Stimulated activated CD4-positive, alpha-beta T cell treated with anti-CD3 and anti-CD28 coated beads, Interleukin-12 subunit alpha, Interleukin-12 subunit beta, amount 100 ng/mL, for 24 hours (primary cell): ENCODE measurements at regions not wholly inside any gene's neighbourhood (a gene's known extent, or its start where the extent isn't known, plus 50 kb on each side); places are given as distances from the start of the nearest gene placed in this dataset.

Experiments used
- DNase-seq, 2 experiments: peaks; one replicate each; pipeline ENCODE4 v3.0.0-alpha.2; 2020; ENCODE audit warnings: low read depth in 2 of 2

- DNase-seq, result peak; percentile 81 to 88
Observed at GRCh38 chr1:181142096-181142958, 53.8 kb downstream of the IER5 start.

- DNase-seq, result no peak
Observed at GRCh38 chr1:181143102-181143859, 54.8 kb downstream of the IER5 start.

GRCh38 chr1:181144238-181144637, 55.7 kb downstream of the IER5 start:
- no peak for DNase-seq

DNA sequence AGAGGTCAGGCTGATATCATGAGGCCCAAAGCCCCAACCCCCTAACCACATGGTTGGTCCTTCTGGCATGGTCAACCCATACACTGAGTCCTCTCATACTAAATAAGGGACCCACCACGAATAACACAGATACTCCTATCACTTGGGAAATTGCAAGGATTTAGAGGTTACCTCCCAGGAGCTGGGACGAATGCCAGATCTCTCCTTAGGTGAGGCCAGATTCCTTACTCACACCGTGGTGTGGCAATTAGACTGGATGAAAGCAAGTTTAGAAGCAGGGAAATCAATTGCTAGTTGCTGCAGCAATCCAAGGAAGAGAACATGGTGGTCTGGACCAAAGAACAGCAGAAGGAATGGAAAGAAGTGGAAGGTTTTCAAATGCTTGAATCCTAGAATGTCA, 60.1 kb downstream of the IER5 start:
- no peak for DNase-seq

DNA sequence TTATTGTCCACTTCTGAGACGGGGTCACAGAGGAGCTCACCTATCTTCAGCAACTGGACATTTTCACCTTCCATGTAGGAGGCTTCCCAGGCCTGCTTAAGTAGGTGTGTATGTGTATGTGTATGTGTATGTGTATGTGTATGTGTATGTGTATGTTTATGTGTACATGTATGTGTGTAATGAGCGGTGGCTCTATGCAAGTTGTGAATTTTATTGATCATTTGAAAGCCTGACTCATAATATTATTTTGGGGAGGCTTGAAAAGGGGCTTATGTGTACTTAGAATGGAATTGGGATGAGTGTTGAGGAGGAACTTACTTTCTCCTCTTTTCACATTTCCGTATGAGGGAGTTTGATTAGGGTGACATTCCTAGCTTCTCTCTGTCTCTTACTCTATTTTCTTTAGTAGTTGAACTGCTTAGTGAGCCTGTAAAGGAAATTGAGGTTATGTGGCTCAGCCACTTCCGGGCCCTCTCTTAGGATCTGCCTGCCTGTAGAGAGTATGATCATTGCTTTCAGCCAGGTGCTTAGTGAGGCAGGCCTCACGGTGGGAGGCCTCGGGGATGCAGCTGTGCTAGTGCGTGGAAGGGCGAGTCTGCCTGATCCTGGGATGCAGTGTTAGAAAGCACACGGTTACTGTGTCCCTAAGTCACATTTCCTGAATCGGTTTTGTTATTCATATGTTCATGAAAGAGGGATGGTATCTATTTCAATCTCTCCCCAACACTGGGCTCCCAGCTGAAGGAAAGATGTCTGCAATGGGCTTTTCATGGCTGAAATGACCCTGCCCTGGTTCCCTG, 61.0 kb downstream of the IER5 start:
- DNase-seq, result peak; percentile 38 to 41

DNA sequence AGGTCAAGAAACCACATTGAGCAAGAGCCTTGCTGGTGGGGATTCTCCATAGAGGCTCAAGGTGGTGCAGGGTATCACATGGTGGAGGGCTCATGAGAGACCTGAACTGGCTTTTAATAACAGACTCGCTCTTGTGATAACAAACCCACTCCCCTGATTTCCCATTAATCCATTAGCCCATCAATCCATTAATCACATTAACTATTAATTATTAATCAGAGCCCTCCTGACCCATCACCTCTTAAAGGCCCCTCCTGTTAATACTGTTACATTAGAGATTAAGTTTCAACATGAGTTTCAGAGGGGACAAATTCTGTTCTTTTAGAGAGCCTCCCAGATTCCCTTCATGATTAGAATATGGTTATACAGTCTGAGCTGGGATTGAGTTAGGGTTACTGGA, 61.8 kb downstream of the IER5 start:
- no peak for DNase-seq

DNA sequence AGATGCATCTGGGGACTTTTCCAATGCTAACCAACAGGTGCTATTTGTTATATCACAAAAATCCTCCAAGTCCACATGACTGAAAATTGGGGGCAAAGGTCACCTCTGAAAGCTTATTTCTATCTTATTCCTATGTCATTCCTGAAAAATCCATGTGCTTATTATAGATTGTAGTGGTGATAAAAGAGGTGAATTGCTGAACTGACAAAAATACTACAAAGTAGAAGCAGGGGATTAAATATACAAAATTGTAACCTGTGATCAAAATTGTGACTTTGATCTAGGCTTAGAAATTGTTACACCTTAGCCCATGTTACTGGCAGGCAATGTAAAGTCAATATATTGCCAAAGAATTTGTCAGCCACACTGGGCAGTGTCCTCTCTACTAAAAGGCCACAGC, 62.3 kb downstream of the IER5 start:
- DNase-seq, result no peak

- no peak for DNase-seq
Observed at GRCh38 chr1:181151378-181152326, 63.2 kb downstream of the IER5 start.

DNA sequence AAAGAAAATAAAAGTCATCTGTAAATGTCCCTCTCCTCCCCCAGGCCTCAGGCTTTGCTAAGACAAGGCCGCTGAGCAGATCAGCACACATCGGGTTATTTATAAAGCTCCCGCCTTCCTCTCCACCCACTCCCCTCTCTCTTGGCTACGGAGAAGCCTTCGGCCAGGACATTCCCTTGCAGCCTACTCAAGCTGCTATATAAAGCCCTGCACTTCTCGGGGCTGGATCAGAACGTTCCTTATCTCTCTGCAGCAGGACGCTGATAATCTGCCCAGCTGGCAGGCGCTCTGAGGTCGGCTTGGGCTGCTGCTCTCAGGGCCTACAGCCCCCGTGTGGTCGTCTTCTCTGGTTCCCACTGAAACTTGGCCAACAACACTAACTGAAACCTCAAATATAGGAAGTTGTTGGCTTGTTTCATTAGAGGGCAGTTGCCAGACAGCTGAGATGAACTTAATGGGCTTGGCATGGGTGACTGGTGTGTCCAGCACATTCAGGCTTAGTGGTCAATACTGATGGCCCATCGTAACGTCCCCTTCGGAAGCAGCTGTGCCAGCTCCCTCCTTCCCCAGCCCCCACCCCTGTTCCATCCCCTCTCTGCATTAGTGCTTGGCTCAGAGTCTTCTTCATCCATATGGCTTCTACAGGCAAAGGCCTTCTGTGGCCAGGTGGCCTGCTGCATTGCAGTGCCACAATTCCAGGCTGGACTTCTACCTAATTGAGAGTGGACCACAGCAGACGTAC, 64.6 kb downstream of the IER5 start:
- no peak for DNase-seq

DNA sequence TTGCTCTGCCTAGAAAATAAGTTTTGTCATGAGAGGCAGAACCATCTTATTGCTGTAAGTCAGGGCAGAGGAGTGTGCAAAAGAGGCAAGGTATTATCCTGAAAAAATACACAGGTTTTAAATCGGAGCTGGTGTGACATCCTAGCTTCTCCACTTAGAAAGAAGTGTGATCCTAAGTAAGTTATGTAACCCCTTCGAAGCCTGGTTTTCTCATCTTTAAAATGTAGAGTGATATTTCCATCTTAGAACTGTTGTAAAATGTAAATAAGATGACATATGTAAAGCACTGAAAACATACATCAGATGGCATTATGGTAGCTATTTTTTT, 65.1 kb downstream of the IER5 start:
- no peak for DNase-seq

DNA sequence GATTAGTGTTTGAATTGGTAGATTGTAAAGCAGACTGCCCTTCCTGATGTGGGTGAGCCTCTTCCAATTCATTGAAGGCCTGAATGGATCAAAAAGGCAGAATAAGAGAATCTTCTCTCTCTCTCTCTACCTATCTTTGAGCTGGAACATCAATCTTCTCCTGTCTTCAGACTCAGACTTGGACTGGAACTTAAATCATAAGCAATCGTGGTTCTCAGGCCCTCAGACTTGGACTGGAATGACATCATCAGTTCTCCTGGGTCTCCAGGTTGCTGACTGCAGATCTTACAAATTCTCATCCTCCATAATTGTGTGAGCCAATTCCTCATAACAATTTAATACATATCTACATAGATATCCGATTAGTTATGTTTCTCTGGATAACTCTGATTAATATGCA, 66.8 kb downstream of the IER5 start:
- DNase-seq, result no peak

GRCh38 chr1:181159451-181160140, 71.1 kb downstream of the IER5 start:
- peak in 1 of 2 experiments; percentile 35 for DNase-seq

GRCh38 chr1:181160322-181160721, 71.8 kb downstream of the IER5 start:
- DNase-seq, result no peak

- no peak for DNase-seq
Observed at GRCh38 chr1:181160998-181161870, 72.7 kb downstream of the IER5 start.

- no peak for DNase-seq
Observed at GRCh38 chr1:181163662-181164061, 75.2 kb downstream of the IER5 start.

GRCh38 chr1:181166377-181167196, 78.1 kb downstream of the IER5 start:
- DNase-seq, result peak; percentile 28 to 68

DNA sequence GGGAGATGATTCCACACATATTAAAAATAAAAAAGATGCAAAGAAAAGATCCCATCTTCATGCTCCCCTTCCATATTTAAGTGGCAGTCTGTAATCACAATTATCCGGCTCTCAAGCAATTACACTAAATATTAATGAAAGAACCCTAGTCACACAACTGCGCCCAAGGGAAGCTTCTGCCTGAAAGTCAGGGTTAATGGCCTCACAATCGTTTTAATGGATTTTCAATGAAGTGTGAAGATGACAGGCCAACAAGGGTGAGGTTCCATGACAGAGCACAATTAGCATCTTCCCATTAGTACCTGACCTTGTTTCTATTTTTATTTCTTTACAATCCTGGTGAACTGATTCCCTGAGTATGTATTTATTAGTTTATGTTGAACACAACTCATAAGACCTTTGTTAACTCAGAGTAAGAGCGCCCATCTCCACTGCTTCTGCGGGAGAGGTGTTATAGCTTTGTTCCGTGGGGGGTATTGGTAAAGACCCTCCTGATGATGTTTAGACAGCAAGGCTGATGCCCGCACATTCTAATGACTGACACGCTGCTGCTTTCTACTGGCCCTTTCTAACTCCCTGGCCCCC, 80.9 kb downstream of the IER5 start:
- no peak for DNase-seq

GRCh38 chr1:181170194-181170593, 81.7 kb downstream of the IER5 start:
- no peak for DNase-seq
